HUES48 (cell line): ENCODE measurements at regions not wholly inside any gene's neighbourhood (a gene's known extent, or its start where the extent isn't known, plus 50 kb on each side); places are given as distances from the start of the nearest gene placed in this dataset.
"Not testable (repeated sequence)": the region's sequence is repeated elsewhere in the genome, so short reads cannot be mapped to it uniquely, and the experiment has no call there.

Experiments
- H3K27ac ChIP-seq: one replicate; pipeline ENCODE4 v1.7.0; 2013; ENCODE audit warnings: low read depth, low read length, inconsistent platforms
- H3K27me3 ChIP-seq: 2 replicates; pipeline ENCODE4 v1.6.1; 2013; ENCODE audit warnings: mild to moderate bottlenecking, low read length; ENCODE audit not compliant: control insufficient read depth, insufficient read depth
- H3K36me3 ChIP-seq: 2 replicates; pipeline ENCODE4 v1.6.1; 2013; ENCODE audit warnings: low read length; ENCODE audit not compliant: control insufficient read depth, insufficient read depth
- H3K4me1 ChIP-seq: 2 replicates; pipeline ENCODE4 v1.6.1; 2013; ENCODE audit warnings: mild to moderate bottlenecking, low read length; ENCODE audit not compliant: control insufficient read depth, insufficient read depth
- H3K4me3 ChIP-seq: 2 replicates; pipeline ENCODE4 v1.5.1; 2013; ENCODE audit warnings: mild to moderate bottlenecking, low read depth, low read length
- H3K9ac ChIP-seq: 2 replicates; pipeline ENCODE4 v1.6.1; 2013; ENCODE audit warnings: mild to moderate bottlenecking, low read depth, low read length, moderate library complexity
- H3K9me3 ChIP-seq: 2 replicates; pipeline ENCODE4 v1.6.1; 2013; ENCODE audit warnings: low read length; ENCODE audit not compliant: control insufficient read depth, insufficient read depth

DNA sequence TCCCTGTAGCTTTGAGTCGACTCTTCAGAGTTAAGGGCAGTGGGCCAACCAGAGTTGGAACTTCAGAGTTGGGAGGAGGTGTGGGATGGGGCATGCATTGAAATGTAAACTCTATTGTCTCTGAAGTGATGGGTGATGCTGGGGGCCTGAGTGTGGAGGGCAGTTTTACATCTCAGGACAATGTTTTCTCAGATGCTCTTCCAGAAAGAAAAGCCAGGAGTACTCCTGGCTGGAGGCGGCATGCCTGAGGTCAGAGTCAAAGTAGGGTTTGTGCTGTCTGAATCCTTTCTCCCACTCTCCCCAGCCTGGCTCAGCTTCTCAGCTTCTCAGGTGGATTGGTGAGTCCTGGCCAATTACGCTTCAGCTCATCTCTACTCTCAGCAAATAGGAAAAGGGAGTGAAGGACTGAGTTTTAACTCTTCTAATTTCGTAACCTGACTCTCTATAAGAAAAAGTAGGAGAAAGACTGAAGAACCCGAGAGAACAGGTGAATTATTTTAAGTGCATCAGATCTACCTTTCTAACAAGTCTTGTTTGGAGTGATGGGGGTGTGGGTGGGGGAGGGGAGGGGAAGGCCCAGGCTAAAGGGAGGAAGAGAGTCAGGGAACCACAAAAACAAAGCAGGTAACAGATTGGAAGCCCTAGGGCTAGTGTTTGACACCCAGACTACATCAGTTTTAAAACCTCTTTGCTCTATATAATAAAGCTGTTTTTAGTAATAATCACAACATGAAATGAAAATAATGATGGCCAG lies 107.5 kb upstream of the PELI1 start:
- Histone ChIP-seq H3K27me3 (no peaks in the 10 kb centered on the region), H3K36me3 (peaks cover 11% of the 10 kb centered on the region), H3K9ac (peak overlapping the region; percentile 64), H3K9me3 (no peaks in the 10 kb centered on the region), H3K4me3 (peak overlapping the region; percentile 77), H3K4me1 (peaks cover 36% of the 10 kb centered on the region), H3K27ac (peak overlapping the region; percentile 78)

DNA sequence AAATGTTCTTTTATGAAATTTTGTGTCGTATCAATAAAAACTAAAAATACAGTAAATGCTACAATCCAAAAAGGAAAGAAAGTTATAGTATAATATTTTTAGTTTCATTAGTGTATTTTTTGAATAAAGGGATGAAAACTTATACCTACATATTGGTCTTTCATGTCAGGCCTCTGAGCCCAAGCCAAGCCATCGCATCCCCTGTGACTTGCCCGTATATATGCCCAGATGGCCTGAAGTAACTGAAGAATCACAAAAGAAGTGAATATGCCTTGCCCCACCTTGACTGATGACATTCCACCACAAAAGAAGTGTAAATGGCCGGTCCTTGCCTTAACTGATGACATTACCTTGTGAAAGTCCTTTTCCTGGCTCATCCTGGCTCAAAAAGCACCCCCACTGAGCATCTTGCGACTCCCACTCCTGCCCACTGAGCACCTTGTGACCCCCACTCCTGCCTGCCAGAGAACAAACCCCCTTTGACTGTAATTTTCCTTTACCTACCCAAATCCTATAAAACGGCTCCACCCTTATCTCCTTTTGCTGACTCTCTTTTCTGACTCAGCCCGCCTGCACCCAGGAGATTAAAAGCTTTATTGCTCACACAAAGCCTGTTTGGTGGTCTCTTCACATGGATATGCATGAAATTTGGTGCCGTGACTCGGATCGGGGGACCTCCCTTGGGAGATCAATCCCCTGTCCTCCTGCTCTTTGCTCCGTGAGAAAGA lies 108.2 kb upstream of the PELI1 start:
- Histone ChIP-seq H3K9ac (peak overlapping the region; percentile 93), H3K4me3 (peak overlapping the region; percentile 77), H3K27ac (peak overlapping the region; percentile 88), H3K36me3 (peaks cover 11% of the 10 kb centered on the region), H3K4me1 (peaks cover 30% of the 10 kb centered on the region)
- not testable (repeated sequence) for H3K27me3 ChIP-seq, H3K9me3 ChIP-seq

DNA sequence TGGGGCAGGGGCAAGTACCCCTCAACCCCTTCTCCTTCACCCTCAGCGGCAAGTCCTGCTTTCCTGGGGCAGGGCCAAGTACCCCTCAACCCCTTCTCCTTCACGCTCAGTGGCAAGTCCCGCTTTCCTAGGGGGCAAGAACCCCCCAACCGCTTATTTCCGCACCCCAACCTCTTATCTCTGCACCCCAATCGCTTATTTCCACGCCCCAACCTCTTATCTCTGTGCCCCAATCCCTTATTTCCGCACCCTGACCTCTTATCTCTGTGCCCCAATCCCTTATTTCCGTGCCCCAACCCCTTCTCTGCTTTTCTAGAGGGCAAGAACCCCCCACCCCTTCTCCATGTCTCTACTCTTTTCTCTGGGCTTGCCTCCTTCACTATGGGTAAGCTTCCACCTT lies 109.2 kb upstream of the PELI1 start:
- peak overlapping the region; percentile 88 for H3K27ac ChIP-seq
- peak overlapping the region; percentile 77 for H3K4me3 ChIP-seq
- peaks cover 20% of the 10 kb centered on the region for H3K36me3 ChIP-seq
- not testable (repeated sequence) for H3K27me3 ChIP-seq, H3K9me3 ChIP-seq
- peak overlapping the region; percentile 93 for H3K9ac ChIP-seq
- peaks cover 34% of the 10 kb centered on the region for H3K4me1 ChIP-seq

DNA sequence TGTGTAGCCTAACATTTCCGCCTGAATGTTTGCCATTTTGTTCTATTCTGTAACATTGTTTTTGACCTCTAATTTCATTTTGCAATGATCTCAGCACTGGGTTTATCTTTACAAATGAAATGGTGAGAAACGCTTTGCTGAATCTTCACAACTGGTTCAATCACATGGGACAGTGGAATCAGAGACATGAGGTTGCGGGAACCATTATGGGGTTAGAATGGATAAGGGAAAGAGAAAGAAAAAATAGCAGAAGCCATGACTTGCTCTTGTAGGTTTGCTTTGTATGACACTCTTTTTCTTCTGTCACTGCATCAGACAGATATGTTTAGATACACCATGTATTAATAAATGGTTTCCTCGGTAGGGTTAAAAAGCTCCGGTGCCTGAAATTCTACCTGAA lies 114.3 kb upstream of the PELI1 start:
- peak overlapping the region; percentile 63 for H3K27ac ChIP-seq
- H3K36me3 ChIP-seq: peaks cover 72% of the 10 kb centered on the region
- H3K9ac ChIP-seq: 0 out of 2 replicates have a peak overlapping the region, but pooled peaks have one; percentile 23
- peak overlapping the region; percentile 53 for H3K4me3 ChIP-seq
- H3K4me1 ChIP-seq: peaks cover 43% of the 10 kb centered on the region
- no peaks in the 10 kb centered on the region for H3K27me3 ChIP-seq
- no peaks in the 10 kb centered on the region for H3K9me3 ChIP-seq

DNA sequence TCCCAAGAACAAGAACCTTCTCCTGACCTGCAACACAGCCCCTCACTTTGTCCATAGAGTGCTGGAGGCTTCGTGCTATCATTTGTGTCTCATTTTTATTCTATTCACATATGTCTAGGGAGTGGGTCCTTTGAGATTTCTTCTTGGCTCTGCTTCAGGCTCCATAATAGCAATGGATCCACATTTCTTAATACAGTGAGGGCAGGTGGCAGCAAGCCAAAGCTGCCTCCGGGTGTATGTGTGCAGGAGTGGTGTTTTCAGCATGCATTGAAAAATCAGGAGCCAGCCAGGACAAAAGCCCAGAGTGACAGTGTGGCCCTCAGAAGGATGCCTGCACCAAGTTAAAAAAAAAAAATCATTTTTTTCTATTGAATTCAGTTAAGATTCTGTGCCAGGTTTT lies 115.1 kb upstream of the PELI1 start:
- no peaks in the 10 kb centered on the region for H3K9me3 ChIP-seq
- peak overlapping the region; percentile 29 for H3K27ac ChIP-seq
- peaks cover 50% of the 10 kb centered on the region for H3K4me1 ChIP-seq
- no peaks in the 10 kb centered on the region for H3K27me3 ChIP-seq
- H3K36me3 ChIP-seq: peaks cover 79% of the 10 kb centered on the region
- H3K4me3 ChIP-seq: no peak overlapping the region
- H3K9ac ChIP-seq: no peak overlapping the region

DNA sequence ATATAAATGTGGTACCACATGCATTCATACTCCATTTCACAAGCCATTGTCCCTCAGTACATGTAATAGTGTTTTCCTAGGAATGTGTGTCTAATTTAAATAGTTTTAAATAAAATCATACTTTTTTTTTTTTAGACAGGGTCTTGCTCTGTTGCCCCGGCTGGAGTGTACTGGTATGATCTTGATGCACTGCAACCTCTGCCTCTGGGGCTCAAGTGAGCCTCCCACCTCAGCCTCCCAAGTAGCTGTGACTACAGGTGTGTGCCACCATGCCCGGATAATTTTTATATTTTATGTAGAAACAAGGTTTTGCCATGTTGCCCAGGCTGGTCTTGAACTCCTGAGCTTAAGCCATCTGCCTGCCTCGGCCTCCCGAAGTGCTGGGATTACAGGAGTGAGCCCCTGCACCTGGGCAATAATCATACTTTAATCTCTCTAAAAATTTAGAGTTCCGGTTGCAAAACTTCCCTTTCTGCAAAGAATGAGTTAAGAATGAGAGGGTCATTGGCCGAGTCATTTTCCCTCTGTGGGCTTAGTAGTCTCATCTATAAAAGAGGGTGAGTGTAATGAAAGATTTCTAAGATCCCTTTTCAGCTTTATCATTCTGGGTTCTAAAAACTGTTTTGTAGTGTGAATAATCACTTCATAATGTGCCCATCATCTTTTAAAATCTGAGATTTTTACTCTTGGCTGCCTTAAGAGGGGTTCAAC lies 116.0 kb upstream of the PELI1 start:
- H3K9me3 ChIP-seq: no peaks in the 10 kb centered on the region
- no peaks in the 10 kb centered on the region for H3K27me3 ChIP-seq
- H3K9ac ChIP-seq: no peak overlapping the region
- H3K27ac ChIP-seq: no peak overlapping the region
- no peak overlapping the region for H3K4me3 ChIP-seq
- peaks cover 58% of the 10 kb centered on the region for H3K4me1 ChIP-seq
- peaks cover 89% of the 10 kb centered on the region for H3K36me3 ChIP-seq

DNA sequence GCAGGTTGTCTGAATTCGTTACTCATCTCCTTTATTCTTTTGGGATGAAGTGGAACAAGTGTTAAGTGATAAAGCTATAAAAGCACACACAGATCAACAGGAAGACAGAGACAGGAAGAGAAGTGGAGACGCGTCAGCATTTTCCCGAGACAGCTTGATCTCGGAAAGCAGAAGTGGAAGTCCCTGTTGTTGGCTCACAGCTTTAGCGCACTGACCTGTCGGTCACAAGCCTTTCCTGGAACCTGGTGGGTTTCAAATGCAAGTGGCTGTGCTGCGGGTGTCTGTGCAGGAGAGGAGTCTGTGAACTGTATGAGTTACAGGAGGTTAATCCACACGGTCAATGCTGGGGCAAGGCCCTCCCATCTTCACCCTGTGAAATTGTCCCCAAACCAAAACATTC lies 116.6 kb upstream of the PELI1 start:
- Histone ChIP-seq H3K36me3 (peaks cover 91% of the 10 kb centered on the region), H3K9ac (no peak overlapping the region), H3K4me3 (no peak overlapping the region), H3K9me3 (no peaks in the 10 kb centered on the region), H3K27ac (peak overlapping the region; percentile 11), H3K27me3 (no peaks in the 10 kb centered on the region), H3K4me1 (peaks cover 63% of the 10 kb centered on the region)

DNA sequence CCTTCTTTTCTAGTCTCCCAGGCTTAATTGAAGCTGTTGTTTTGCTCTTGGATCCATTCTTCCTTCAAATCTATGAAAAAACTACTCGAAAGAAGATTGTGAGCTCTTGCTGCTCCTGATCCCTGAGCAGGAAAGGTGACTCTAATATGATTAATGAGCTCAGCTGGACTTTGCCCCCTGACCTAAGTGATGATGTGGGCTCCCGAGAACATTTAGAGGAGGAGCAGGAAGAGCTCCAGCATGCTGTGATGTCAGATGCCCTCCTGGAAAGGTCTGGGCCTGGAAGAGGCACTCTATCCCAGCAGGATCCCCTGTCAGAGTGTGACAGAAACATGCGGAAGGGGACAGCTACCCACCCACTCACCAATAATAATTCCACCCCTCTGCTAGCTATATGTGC lies 117.9 kb upstream of the PELI1 start:
- H3K27me3 ChIP-seq: no peaks in the 10 kb centered on the region
- H3K9ac ChIP-seq: no peak overlapping the region
- peak overlapping the region; percentile 2 for H3K27ac ChIP-seq
- H3K9me3 ChIP-seq: no peaks in the 10 kb centered on the region
- peaks cover 87% of the 10 kb centered on the region for H3K36me3 ChIP-seq
- no peak overlapping the region for H3K4me3 ChIP-seq
- H3K4me1 ChIP-seq: peaks cover 73% of the 10 kb centered on the region

DNA sequence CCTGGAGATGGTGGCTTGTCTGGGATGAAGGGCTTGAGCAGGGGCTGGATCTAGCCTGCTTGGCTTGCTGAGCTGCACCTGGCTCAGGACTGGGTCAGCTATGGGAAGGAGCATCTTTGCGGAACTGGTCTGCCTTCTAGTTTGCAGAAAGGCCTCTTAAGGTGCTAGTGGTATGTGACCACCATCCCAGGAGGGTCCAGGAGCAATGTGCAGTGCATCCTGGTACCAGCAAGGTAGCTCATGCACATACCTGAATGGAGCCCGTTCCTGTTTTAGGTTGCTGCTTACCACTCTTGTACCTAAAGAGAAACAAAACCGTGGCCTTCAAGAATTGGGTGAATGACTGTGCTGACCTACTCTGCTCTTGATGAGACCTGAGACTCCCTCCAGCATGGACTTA lies 118.6 kb upstream of the PELI1 start:
- peak overlapping the region; percentile 56 for H3K27ac ChIP-seq
- H3K36me3 ChIP-seq: peaks cover 83% of the 10 kb centered on the region
- no peaks in the 10 kb centered on the region for H3K27me3 ChIP-seq
- H3K9ac ChIP-seq: no peak overlapping the region
- H3K4me3 ChIP-seq: no peak overlapping the region
- peaks cover 76% of the 10 kb centered on the region for H3K4me1 ChIP-seq
- no peaks in the 10 kb centered on the region for H3K9me3 ChIP-seq

DNA sequence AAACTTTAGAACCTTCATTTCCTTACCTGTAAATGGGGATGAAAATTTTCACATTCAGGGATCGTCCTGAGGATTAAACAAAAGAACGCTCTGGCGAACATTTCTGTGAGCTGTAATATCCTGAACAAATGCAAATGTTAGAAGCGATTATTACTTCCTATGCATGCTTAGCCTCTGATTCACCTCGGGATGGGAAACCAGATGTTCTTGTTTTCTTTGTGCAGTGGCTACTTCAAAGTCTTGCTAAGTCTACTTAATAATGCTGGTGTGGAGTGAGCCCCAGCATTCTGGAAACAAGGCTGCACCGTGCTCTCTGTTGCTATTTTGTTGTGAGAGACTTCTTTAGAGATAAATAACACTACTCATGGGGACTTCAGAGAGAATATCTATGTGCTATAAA lies 119.1 kb upstream of the PELI1 start:
- Histone ChIP-seq H3K9ac (no peak overlapping the region), H3K4me1 (peaks cover 76% of the 10 kb centered on the region), H3K4me3 (no peak overlapping the region), H3K36me3 (peaks cover 78% of the 10 kb centered on the region), H3K27ac (peak overlapping the region; percentile 56), H3K27me3 (no peaks in the 10 kb centered on the region), H3K9me3 (no peaks in the 10 kb centered on the region)

DNA sequence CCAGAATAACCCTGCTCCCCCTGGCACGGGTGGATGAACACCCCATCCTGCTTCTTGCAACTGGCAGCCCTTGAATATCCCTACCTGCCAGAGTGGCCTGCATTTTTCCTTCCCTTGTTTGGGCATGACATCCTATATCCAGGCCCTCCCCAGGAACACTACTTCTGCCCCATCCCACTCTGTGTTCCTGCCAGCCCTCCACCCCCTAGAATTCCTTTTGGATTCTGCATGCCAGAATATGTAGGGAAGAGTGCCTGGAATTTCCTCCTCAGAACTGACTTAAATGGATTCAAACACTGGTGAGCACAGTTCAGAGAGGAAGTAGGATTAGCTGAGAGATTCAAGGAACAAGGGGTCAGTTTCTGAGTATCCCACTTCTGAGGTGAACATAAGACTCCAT lies 123.5 kb upstream of the PELI1 start:
- Histone ChIP-seq H3K9ac (peak overlapping the region; percentile 10; the same call in 1 of the 2 replicates), H3K27me3 (no peaks in the 10 kb centered on the region), H3K4me1 (peaks cover 69% of the 10 kb centered on the region), H3K36me3 (peaks cover 35% of the 10 kb centered on the region), H3K4me3 (no peak overlapping the region), H3K27ac (peak overlapping the region; percentile 78), H3K9me3 (no peaks in the 10 kb centered on the region)
